ENCODE measurements at regions not wholly inside any gene's neighbourhood (a gene's known extent, or its start where the extent isn't known, plus 50 kb on each side); places are given as distances from the start of the nearest gene placed in this dataset.

- FAIRE-seq: no peak
- no peak for DNase-seq
Measured at GRCh38 chr5:67355120-67355713, 158.6 kb upstream of the CD180 start.

GRCh38 chr5:67353500-67354450 is 157.2 kb upstream of the CD180 start:
- Histone ChIP-seq H3K9ac (ENCODE audit: low read length in 3 of 3) (no peak overlapping the region), H3K36me3 (ENCODE audit: control insufficient read depth in 2 of 3, insufficient read depth in 3 of 3, low read length in 3 of 3) (no peaks in the 10 kb centered on the region), H3K4me1 (ENCODE audit: control insufficient read depth in 2 of 3, insufficient read depth in 2 of 3, low read depth in 1 of 3, low read length in 3 of 3) (peaks cover 0 to 4% (median 0%) of the 10 kb centered on the region in 3 donors), H3K9me3 (ENCODE audit: control insufficient read depth in 2 of 3, insufficient read depth in 1 of 3, low read length in 3 of 3) (no peaks in the 10 kb centered on the region), H3K27me3 (ENCODE audit: control insufficient read depth, insufficient read depth, low read length) (no peaks in the 10 kb centered on the region), H3K27ac (ENCODE audit: low read depth in 2 of 2, low read length in 2 of 2) (no peak overlapping the region), H3K4me3 (ENCODE audit: low read length in 3 of 3) (no peak overlapping the region)
- DNase-seq (peak in 2 of 5 donors; percentile 17 to 55), FAIRE-seq (no peak)
- intact Hi-C loops (cut with DNase I): no loop called here
- TF ChIP-seq CTCF (IDR thresholded peaks at IDR 0.05; ENCODE audit: borderline replicate concordance, extremely low read depth, insufficient read depth): no peak

More at GRCh38 chr5:67355120-67355713, 158.6 kb upstream of the CD180 start:
- H3K4me3 ChIP-seq (ENCODE audit: low read length in 3 of 3): no peak overlapping the region
- H3K9ac ChIP-seq (ENCODE audit: low read length in 3 of 3): no peak overlapping the region
- no peaks in the 10 kb centered on the region for H3K9me3 ChIP-seq (ENCODE audit: control insufficient read depth in 2 of 3, insufficient read depth in 1 of 3, low read length in 3 of 3)
- H3K4me1 ChIP-seq (ENCODE audit: control insufficient read depth in 2 of 3, insufficient read depth in 2 of 3, low read depth in 1 of 3, low read length in 3 of 3): peaks cover 0 to 4% (median 0%) of the 10 kb centered on the region in 3 donors
- TF ChIP-seq CTCF (IDR thresholded peaks at IDR 0.05; ENCODE audit: borderline replicate concordance, extremely low read depth, insufficient read depth): no peak
- intact Hi-C loops (cut with DNase I): no loop called here
- H3K27ac ChIP-seq (ENCODE audit: low read depth in 2 of 2, low read length in 2 of 2): no peak overlapping the region
- H3K36me3 ChIP-seq (ENCODE audit: control insufficient read depth in 2 of 3, insufficient read depth in 3 of 3, low read length in 3 of 3): no peaks in the 10 kb centered on the region
- no peaks in the 10 kb centered on the region for H3K27me3 ChIP-seq (ENCODE audit: control insufficient read depth, insufficient read depth, low read length)

GRCh38 chr5:67350618-67351201 is 154.1 kb upstream of the CD180 start:
- no peak overlapping the region for H3K4me3 ChIP-seq (ENCODE audit: low read length in 3 of 3)
- FAIRE-seq (no peak), DNase-seq (no peak)
- peaks cover 0 to 2% (median 0%) of the 10 kb centered on the region in 3 donors for H3K9me3 ChIP-seq (ENCODE audit: control insufficient read depth in 2 of 3, insufficient read depth in 1 of 3, low read length in 3 of 3)
- no peaks in the 10 kb centered on the region for H3K36me3 ChIP-seq (ENCODE audit: control insufficient read depth in 2 of 3, insufficient read depth in 3 of 3, low read length in 3 of 3)
- no peak overlapping the region for H3K27ac ChIP-seq (ENCODE audit: low read depth in 2 of 2, low read length in 2 of 2)
- H3K9ac ChIP-seq (ENCODE audit: low read length in 3 of 3): no peak overlapping the region
- H3K27me3 ChIP-seq (ENCODE audit: control insufficient read depth, insufficient read depth, low read length): no peaks in the 10 kb centered on the region
- intact Hi-C loops (cut with DNase I): no loop called here
- H3K4me1 ChIP-seq (ENCODE audit: control insufficient read depth in 2 of 3, insufficient read depth in 2 of 3, low read depth in 1 of 3, low read length in 3 of 3): peaks cover 0 to 4% (median 0%) of the 10 kb centered on the region in 3 donors
- TF ChIP-seq CTCF (IDR thresholded peaks at IDR 0.05; ENCODE audit: borderline replicate concordance, extremely low read depth, insufficient read depth): no peak

Measured in kidney (tissue), 13 donors.